ENCODE measurements at regions not wholly inside any gene's neighbourhood (a gene's known extent, or its start where the extent isn't known, plus 50 kb on each side); places are given as distances from the start of the nearest gene placed in this dataset.

- no peak for TF ChIP-seq RBBP5 (IDR thresholded peaks at IDR 0.05; ENCODE audit: borderline replicate concordance, low read depth, low read length)
Measured at GRCh38 chr1:55714230-55714629, 499.1 kb upstream of the USP24 start (continued).
